GM12878 (cell line): ENCODE measurements at regions not wholly inside any gene's neighbourhood (a gene's known extent, or its start where the extent isn't known, plus 50 kb on each side); places are given as distances from the start of the nearest gene placed in this dataset.

Experiments
- ATAC-seq: fragments of 200-7000 bp; cut with Tn5 transposase; 3 replicates; pipeline ENCODE4 v1.9.1; 2020; ENCODE audit warnings: mild to moderate bottlenecking, moderate library complexity
- BruUV-seq: library from RNA; stranded (reverse); fragments of 400-500 nt; replicated peaks from 2 replicates; lab custom pipeline; 2021; lab: Mats Ljungman, UMichigan
- CTCF ChIA-PET: fragments of 300-600 bp; sonication (Branson Sonifier 250); formaldehyde crosslinking; extraction: SDS; loops from one replicate; lab custom pipeline; 2021; ENCODE audit warnings: inconsistent platforms; lab: Yijun Ruan, JAX
- POLR2A ChIA-PET: fragments of 350-600 bp; formaldehyde crosslinking; extraction: SDS; loops from one replicate; lab custom pipeline; 2021; ENCODE audit warnings: inconsistent platforms; lab: Charles Lee
- RAD21 ChIA-PET: fragments of 300-600 bp; sonication (Branson Sonifier 250); formaldehyde crosslinking; loops from one replicate; lab custom pipeline; 2023; ENCODE audit warnings: antibody characterized with exemption; ENCODE audit not compliant: unreplicated experiment; lab: Charles Lee
- SMC1A ChIA-PET: fragments of 300-600 bp; sonication (Branson Sonifier 250); formaldehyde crosslinking; loops from one replicate; lab custom pipeline; 2023; ENCODE audit not compliant: unreplicated experiment, uncharacterized antibody; lab: Charles Lee
- DNase-seq: peaks from one replicate; pipeline ENCODE4 v3.0.0-alpha.2; 2011; ENCODE audit warnings: low read depth, low spot score
- FAIRE-seq: peaks from 3 replicates; lab custom pipeline; 2011; peaks lifted over from hg19 to GRCh38; lab: Jason Lieb, UNC
- H2AFZ ChIP-seq: 2 replicates; pipeline ENCODE4 v1.6.0; 2011; ENCODE audit warnings: low read depth, low read length, control low read depth; ENCODE audit not compliant: control insufficient read depth
- H3K27ac ChIP-seq: 2 replicates; pipeline ENCODE4 v1.5.1; 2011; ENCODE audit warnings: control low read depth; ENCODE audit not compliant: control insufficient read depth, insufficient read depth
- H3K27me3 ChIP-seq, 2 experiments: replicated peaks in 1 of 2; 2 replicates each; pipeline versions ENCODE4 v1.6.0 to v1.6.1; 2011; ENCODE audit warnings: low read length in 1 of 2; ENCODE audit not compliant: control insufficient read depth in 2 of 2, insufficient read depth in 2 of 2
- H3K36me3 ChIP-seq, 2 experiments: 2 replicates each; pipeline ENCODE4 v1.5.1; 2011; ENCODE audit warnings: low read length in 1 of 2; ENCODE audit not compliant: control insufficient read depth in 2 of 2, insufficient read depth in 2 of 2
- H3K4me1 ChIP-seq: 2 replicates; pipeline ENCODE4 v1.6.1; 2011; ENCODE audit warnings: mild to moderate bottlenecking, low read length, moderate library complexity, mixed read lengths; ENCODE audit not compliant: control insufficient read depth, insufficient read depth
- H3K4me2 ChIP-seq: 2 replicates; pipeline ENCODE4 v1.6.0; 2011; ENCODE audit warnings: control low read depth; ENCODE audit not compliant: control insufficient read depth, insufficient read depth
- H3K4me3 ChIP-seq: fragments of 200-600 bp; sonication (generic); 2 replicates; pipeline ENCODE4 v1.5.1; 2016
- H3K79me2 ChIP-seq: 2 replicates; pipeline ENCODE4 v1.6.0; 2011; ENCODE audit warnings: low read length; ENCODE audit not compliant: control insufficient read depth, insufficient read depth
- H3K9ac ChIP-seq: 2 replicates; pipeline ENCODE4 v1.8.0; 2011; ENCODE audit warnings: low read length, control low read depth, mixed read lengths; ENCODE audit not compliant: control insufficient read depth, insufficient read depth
- H3K9me3 ChIP-seq: replicated peaks from 3 replicates; pipeline ENCODE4 v1.5.1; 2011; ENCODE audit warnings: mild to moderate bottlenecking, low read length; ENCODE audit not compliant: control insufficient read depth, insufficient read depth
- H4K20me1 ChIP-seq: 2 replicates; pipeline ENCODE4 v1.6.0; 2011; ENCODE audit not compliant: control insufficient read depth, insufficient read depth
- BMI1 ChIP-seq: fragments of 450-650 bp; IDR thresholded peaks from 2 replicates; pipeline ENCODE4 v1.6.1; 2016; ENCODE audit warnings: mild to moderate bottlenecking, moderate library complexity, borderline replicate concordance
- EED ChIP-seq: sonication (generic); IDR thresholded peaks from 2 replicates; pipeline ENCODE4 v1.6.1; 2016; ENCODE audit warnings: antibody characterized with exemption, low read depth
- GABPA ChIP-seq: IDR thresholded peaks from 2 replicates; pipeline ENCODE4 v1.6.1; 2014; ENCODE audit warnings: antibody characterized with exemption, low read depth, mild to moderate bottlenecking, inconsistent platforms
- JUND ChIP-seq: IDR thresholded peaks from 2 replicates; pipeline ENCODE4 v1.6.1; 2012; ENCODE audit warnings: low read depth, mild to moderate bottlenecking, low read length, improper control_type of control experiment, moderate library complexity
- KDM1A ChIP-seq: fragments of 200-600 bp; sonication (generic); IDR thresholded peaks from 2 replicates; pipeline ENCODE4 v1.6.1; 2016; ENCODE audit warnings: borderline replicate concordance
- NFXL1 ChIP-seq: fragments of 450-650 bp; IDR thresholded peaks from 2 replicates; pipeline ENCODE4 v1.6.1; 2017; ENCODE audit warnings: antibody characterized with exemption, mild to moderate bottlenecking, borderline replicate concordance
- POLR2AphosphoS2 ChIP-seq: IDR thresholded peaks from 2 replicates; pipeline ENCODE4 v1.6.1; 2011; ENCODE audit warnings: low read depth, mild to moderate bottlenecking, low read length, improper control_type of control experiment, moderate library complexity
- SMC3 ChIP-seq: IDR thresholded peaks from 2 replicates; pipeline ENCODE4 v1.6.1; 2011; ENCODE audit warnings: low read length, improper control_type of control experiment, borderline replicate concordance
- SREBF2 ChIP-seq: IDR thresholded peaks from 2 replicates; pipeline ENCODE4 v1.6.1; 2012; ENCODE audit warnings: mild to moderate bottlenecking, low read length
- WGBS: methylation state at CpG from one replicate; pipeline ENCODE4 v1.1.6; 2016; ENCODE audit warnings: low lambda C conversion rate; ENCODE audit not compliant: insufficient replicate concordance, insufficient coverage; ENCODE audit errors: missing lambda C conversion rate; 5-methylcytosine and 5-hydroxymethylcytosine counted together
- in situ Hi-C: fragments of 300-500 bp; cut with MboI; formaldehyde crosslinking; loops from 9 replicates; pipeline ENCODE4 v1.14.3; 2018; ENCODE audit warnings: mixed read lengths
- intact Hi-C: fragments of 100-400 bp; cut with micrococcal nuclease; formaldehyde crosslinking; loops from one replicate; pipeline ENCODE4 v1.14.2; 2022; ENCODE audit not compliant: unreplicated experiment
- TF ChIP-seq, protein P1 (sequence below): IDR thresholded peaks from 2 replicates; pipeline ENCODE4 v1.6.1; 2011; ENCODE audit warnings: borderline replicate concordance, low read depth, mild to moderate bottlenecking, moderate library complexity, low read length; ENCODE audit not compliant: insufficient read depth, poor library complexity, severe bottlenecking

DNA sequence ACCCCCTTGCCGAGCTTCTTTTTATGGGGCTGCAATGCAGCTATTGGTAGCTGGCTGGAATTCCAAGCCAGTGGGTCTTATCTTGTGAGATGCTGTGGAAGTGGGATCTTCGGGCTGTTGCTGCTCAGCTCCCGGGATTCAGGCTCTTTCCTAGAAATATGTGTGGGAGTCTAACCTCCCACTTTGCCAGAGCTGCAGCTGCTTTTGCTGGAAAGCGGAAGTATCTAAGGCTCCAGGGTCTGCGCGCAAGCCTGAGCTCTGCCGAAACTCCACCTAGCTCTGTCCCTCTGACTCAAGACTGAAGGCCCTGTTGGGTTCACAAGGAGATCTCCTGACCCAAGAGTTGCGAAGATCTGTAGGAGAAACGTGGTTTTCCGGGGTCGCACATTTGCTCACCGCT is 151.1 kb upstream of the ANKRD55 start:
- Histone ChIP-seq H3K36me3 (no peaks in the 10 kb centered on the region), H3K27ac (no peak overlapping the region), H3K79me2 (no peaks in the 10 kb centered on the region), H3K4me1 (no peaks in the 10 kb centered on the region), H3K4me2 (no peak overlapping the region), H4K20me1 (no peaks in the 10 kb centered on the region), H2AFZ (no peak overlapping the region), H3K27me3 (0 out of 4 replicates have a peak, but pooled peaks cover 0 to 2% of the 10 kb centered on the region in 2 experiments), H3K4me3 (no peak overlapping the region), H3K9me3 (no peaks in the 10 kb centered on the region), H3K9ac (no peak overlapping the region)
- no peak for ATAC-seq
- TF ChIP-seq SMC3 (no peak), SREBF2 (no peak)
- in situ Hi-C loops (no loop called here), intact Hi-C loops (no loop called here)
- WGBS = 53% methylated on average over 12 of the region's 12 CpGs
- ChIA-PET POLR2A (no interaction called here), SMC1A (interaction anchor here (0.6 to 1.3 kb wide), 6 partner anchors 11 to 96 kb away, joined by 3 to 4 read pairs (median 3); no protein-coding TSS in a partner anchor), CTCF (no interaction called here), RAD21 (no interaction called here)
- DNase-seq = no peak
- BruUV-seq = no TSS peak
- FAIRE-seq = no peak

DNA sequence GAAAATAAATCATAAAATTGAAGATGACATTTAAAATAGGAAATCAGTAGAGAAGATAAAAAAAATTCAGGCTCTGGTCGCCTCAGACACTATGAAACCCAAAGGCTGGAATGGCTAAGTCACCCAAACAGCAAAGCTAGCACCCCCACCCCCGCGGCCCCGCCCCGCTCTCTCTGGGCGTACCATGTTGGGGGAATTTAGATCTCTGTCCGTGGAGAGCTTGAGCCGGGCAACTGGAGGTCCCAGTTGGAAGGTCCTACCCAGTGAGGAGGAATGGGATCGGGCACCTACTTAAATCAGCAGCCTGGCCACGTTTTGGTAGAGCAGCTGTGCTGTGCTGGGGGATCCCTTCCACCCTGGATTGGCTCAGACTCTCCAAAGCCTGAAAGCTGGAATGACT is 150.6 kb upstream of the ANKRD55 start:
- 53% methylated on average over 10 of the region's 10 CpGs for WGBS
- in situ Hi-C loops = no loop called here
- POLR2A ChIA-PET = no interaction called here
- CTCF ChIA-PET = interaction anchor here (0.7 kb wide), 1 partner anchor 517 kb away, joined by 3 read pairs; no protein-coding TSS in a partner anchor
- Histone ChIP-seq H3K9ac (no peak overlapping the region), H3K79me2 (no peaks in the 10 kb centered on the region), H3K36me3 (no peaks in the 10 kb centered on the region), H3K4me1 (no peaks in the 10 kb centered on the region), H4K20me1 (no peaks in the 10 kb centered on the region), H2AFZ (no peak overlapping the region), H3K4me2 (no peak overlapping the region), H3K27ac (no peak overlapping the region), H3K27me3 (0 out of 4 replicates have a peak, but pooled peaks cover 0 to 2% of the 10 kb centered on the region in 2 experiments), H3K9me3 (no peaks in the 10 kb centered on the region), H3K4me3 (no peak overlapping the region)
- TF ChIP-seq POLR2AphosphoS2 = no peak
- TF ChIP-seq GABPA = no peak
- TF ChIP-seq JUND = no peak
- no peak for TF ChIP-seq EED
- TF ChIP-seq, protein P1, sequence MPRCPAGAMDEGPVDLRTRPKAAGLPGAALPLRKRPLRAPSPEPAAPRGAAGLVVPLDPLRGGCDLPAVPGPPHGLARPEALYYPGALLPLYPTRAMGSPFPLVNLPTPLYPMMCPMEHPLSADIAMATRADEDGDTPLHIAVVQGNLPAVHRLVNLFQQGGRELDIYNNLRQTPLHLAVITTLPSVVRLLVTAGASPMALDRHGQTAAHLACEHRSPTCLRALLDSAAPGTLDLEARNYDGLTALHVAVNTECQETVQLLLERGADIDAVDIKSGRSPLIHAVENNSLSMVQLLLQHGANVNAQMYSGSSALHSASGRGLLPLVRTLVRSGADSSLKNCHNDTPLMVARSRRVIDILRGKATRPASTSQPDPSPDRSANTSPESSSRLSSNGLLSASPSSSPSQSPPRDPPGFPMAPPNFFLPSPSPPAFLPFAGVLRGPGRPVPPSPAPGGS = no peak
- TF ChIP-seq KDM1A = no peak
- TF ChIP-seq NFXL1 = no peak
- no peak for TF ChIP-seq BMI1
- FAIRE-seq = no peak
- intact Hi-C loops = no loop called here
- no TSS peak for BruUV-seq
- DNase-seq = no peak
- SMC1A ChIA-PET = interaction anchor here (1.0 to 1.3 kb wide), 4 partner anchors 11 to 94 kb away, joined by 3 to 4 read pairs (median 3); no protein-coding TSS in a partner anchor
- ATAC-seq = no peak
- RAD21 ChIA-PET = no interaction called here
